ENCODE measurements at regions not wholly inside any gene's neighbourhood (a gene's known extent, or its start where the extent isn't known, plus 50 kb on each side); places are given as distances from the start of the nearest gene placed in this dataset.

DNA sequence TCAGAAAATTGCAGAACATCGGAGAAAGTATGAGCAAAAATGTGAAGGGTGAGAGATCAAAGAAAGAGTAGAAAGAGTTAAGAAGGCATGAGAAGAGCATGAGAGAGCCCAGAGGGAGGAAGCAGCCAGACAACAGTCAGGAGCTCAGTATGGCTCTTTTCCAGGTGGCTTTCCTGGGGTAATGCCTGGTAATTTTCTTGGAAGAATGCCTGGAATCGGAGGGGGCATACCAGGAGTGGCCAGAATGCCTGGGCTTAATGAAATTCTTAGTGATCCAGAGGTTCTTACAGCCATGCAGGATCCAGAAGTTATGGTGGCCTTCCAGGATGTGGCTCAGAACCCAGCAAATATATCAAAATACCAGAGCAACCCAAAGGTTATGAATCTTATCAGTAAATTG is 271.8 kb upstream of the TFPI start:
- TF ChIP-seq CTCF (IDR thresholded peaks at IDR 0.05) = no peak
- TF ChIP-seq POLR2AphosphoS5 (IDR thresholded peaks at IDR 0.05) = no peak
- TF ChIP-seq POLR2A (IDR thresholded peaks at IDR 0.05) = no peak
